ENCODE measurements at regions not wholly inside any gene's neighbourhood (a gene's known extent, or its start where the extent isn't known, plus 50 kb on each side); places are given as distances from the start of the nearest gene placed in this dataset.

DNA sequence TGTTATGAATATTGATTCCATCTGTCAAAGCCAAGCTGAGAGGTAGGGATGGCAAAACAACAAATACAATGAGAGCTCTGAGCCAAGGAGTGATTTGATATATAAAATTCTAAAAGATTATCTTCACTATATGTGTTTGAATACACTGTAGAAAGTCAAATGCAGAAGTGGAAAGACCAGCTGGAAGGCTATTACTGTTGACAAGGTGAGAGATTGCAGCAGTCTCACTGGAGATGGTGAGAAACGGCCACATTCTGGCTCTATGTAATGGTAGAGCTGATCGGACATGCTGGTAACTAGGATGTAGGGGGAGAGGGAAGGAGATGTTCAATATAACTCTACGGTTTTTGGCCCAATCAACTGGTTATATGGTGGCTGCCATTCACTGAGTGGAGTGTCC lies 434.2 kb upstream of the SUCLG2 start:
- Histone ChIP-seq H3K9me3 (no peaks in the 10 kb centered on the region), H3K36me3 (no peaks in the 10 kb centered on the region), H3K4me1 (no peaks in the 10 kb centered on the region), H3K27me3 (no peaks in the 10 kb centered on the region), H3K4me3 (no peak overlapping the region), H3K27ac (no peak overlapping the region)
- intact Hi-C loops (cut with DNase I): no loop called here
- TF ChIP-seq, protein P1, sequence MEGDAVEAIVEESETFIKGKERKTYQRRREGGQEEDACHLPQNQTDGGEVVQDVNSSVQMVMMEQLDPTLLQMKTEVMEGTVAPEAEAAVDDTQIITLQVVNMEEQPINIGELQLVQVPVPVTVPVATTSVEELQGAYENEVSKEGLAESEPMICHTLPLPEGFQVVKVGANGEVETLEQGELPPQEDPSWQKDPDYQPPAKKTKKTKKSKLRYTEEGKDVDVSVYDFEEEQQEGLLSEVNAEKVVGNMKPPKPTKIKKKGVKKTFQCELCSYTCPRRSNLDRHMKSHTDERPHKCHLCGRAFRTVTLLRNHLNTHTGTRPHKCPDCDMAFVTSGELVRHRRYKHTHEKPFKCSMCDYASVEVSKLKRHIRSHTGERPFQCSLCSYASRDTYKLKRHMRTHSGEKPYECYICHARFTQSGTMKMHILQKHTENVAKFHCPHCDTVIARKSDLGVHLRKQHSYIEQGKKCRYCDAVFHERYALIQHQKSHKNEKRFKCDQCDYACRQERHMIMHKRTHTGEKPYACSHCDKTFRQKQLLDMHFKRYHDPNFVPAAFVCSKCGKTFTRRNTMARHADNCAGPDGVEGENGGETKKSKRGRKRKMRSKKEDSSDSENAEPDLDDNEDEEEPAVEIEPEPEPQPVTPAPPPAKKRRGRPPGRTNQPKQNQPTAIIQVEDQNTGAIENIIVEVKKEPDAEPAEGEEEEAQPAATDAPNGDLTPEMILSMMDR (IDR thresholded peaks at IDR 0.05): no peak
- no peak for TF ChIP-seq POLR2A (IDR thresholded peaks at IDR 0.05)
- DNase-seq: no peak
- 77 to 81% methylated on average over 3 of the region's 3 CpGs for WGBS, 2 donors

DNA sequence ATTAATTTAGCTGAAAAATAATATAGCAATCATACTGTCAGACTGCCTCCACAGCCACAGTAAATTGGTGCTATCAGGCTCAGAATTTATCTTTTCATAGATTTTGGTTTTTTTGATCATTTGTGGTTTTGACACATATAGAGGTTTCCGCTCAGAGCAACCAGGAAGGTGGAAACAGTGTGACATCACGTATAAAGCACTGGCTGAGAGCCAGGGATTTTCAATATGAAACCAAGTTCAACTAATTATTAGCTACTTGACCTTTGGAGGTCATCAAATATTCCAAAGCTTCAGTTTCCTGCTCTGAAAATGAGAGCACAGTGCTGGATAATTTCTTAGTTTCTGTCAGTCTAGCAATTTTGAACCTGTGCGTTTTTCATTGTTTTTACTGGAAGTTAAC lies 433.8 kb upstream of the SUCLG2 start:
- Histone ChIP-seq H3K27me3 (no peaks in the 10 kb centered on the region), H3K4me1 (no peaks in the 10 kb centered on the region), H3K4me3 (no peak overlapping the region), H3K9me3 (no peaks in the 10 kb centered on the region), H3K36me3 (no peaks in the 10 kb centered on the region), H3K27ac (no peak overlapping the region)
- intact Hi-C loops (cut with DNase I): no loop called here
- DNase-seq: no peak
- no peak for TF ChIP-seq POLR2A (IDR thresholded peaks at IDR 0.05)
- TF ChIP-seq, protein P1 (IDR thresholded peaks at IDR 0.05): no peak
- 56 to 62% methylated on average over 3 of the region's 3 CpGs for WGBS, 2 donors

DNA sequence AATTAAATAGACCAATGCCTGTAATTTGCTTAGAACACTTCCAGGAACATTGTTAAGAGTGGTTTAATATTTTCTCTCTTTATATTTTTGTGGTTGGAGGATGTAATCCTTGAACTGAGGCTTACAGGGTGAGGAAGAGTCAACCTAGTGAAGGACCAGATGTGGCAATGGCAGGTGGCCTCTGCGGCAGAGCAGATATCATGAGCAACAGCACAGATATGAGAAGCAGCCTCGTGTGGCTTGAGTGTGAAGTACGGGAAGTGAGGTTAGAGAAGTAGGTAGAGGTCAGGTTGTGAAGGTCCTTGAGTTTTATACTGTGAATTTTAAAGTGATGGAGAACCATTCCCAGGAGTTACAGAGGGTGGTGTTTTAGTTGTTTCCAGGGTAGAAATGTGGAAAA lies 417.6 kb upstream of the SUCLG2 start:
- intact Hi-C loops (cut with DNase I): no loop called here

DNA sequence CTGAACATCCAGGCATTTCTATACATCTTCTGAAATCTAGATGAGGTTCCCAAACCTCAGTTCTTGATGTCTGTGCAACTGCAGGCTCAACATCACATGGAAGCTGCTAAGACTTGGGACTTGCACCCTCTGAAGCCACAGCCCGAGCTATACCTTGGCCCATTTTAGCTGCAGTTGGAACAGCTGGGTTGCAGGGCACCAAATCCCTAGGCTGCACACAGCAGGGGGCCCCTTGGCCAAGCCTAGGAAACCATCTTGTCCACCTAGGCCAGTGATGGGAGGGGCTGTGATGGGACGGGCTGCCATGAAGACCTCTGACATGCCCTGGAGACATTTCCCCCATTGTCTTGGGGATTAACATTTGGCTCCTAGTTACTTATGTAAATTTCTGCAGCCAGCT lies 415.8 kb upstream of the SUCLG2 start:
- TF ChIP-seq, protein P1 (IDR thresholded peaks at IDR 0.05): no peak
- no peak for TF ChIP-seq POLR2A (IDR thresholded peaks at IDR 0.05)
- DNase-seq: no peak
- no peak overlapping the region for H3K27ac ChIP-seq
- no peaks in the 10 kb centered on the region for H3K4me1 ChIP-seq
- whole genome bisulfite sequencing, 2 donors: 65 to 89% methylated on average over 1 to 2 of the region's 2 CpGs
- no peaks in the 10 kb centered on the region for H3K9me3 ChIP-seq
- no peaks in the 10 kb centered on the region for H3K27me3 ChIP-seq
- intact Hi-C loops (cut with DNase I): no loop called here
- no peak overlapping the region for H3K4me3 ChIP-seq
- no peaks in the 10 kb centered on the region for H3K36me3 ChIP-seq

More for the DNA sequence above, 417.6 kb upstream of the SUCLG2 start:
- Histone ChIP-seq H3K36me3 (no peaks in the 10 kb centered on the region), H3K4me3 (no peak overlapping the region), H3K27ac (no peak overlapping the region), H3K4me1 (no peaks in the 10 kb centered on the region), H3K9me3 (no peaks in the 10 kb centered on the region), H3K27me3 (no peaks in the 10 kb centered on the region)
- TF ChIP-seq, protein P1 (IDR thresholded peaks at IDR 0.05): no peak
- DNase-seq: no peak
- WGBS, 2 donors: 76 to 82% methylated on average over 3 of the region's 3 CpGs

DNA sequence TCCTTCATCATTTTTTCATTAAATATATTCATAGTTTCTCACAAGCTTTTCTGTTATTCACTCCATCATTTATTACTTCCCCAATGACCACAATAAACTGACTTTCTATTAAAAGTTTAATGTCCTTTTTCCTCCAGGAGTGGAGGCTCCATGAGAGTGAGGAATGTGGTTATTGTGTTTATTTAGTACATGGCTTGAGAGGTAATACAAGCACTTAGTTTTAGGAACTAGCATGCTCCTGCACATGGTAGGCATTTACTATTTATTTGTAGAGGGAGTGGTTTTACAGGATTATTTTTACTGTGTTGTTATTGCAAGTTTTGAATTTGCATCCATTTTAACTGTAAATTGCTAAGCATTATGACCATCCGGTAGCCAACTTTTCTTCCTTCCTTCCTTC lies 412.9 kb upstream of the SUCLG2 start:
- Histone ChIP-seq H3K4me3 (no peak overlapping the region), H3K4me1 (no peaks in the 10 kb centered on the region), H3K36me3 (no peaks in the 10 kb centered on the region), H3K27ac (no peak overlapping the region), H3K27me3 (no peaks in the 10 kb centered on the region), H3K9me3 (no peaks in the 10 kb centered on the region)
- WGBS, 2 donors: 45 to 90% methylated on average over 1 of the region's 1 CpG
- TF ChIP-seq POLR2A (IDR thresholded peaks at IDR 0.05): no peak
- TF ChIP-seq, protein P1 (IDR thresholded peaks at IDR 0.05): no peak
- DNase-seq: no peak
- intact Hi-C loops (cut with DNase I): no loop called here
